ENCODE measurements at regions not wholly inside any gene's neighbourhood (a gene's known extent, or its start where the extent isn't known, plus 50 kb on each side); places are given as distances from the start of the nearest gene placed in this dataset.
"Not testable (repeated sequence)": the region's sequence is repeated elsewhere in the genome, so short reads cannot be mapped to it uniquely, and the experiment has no call there.

DNA sequence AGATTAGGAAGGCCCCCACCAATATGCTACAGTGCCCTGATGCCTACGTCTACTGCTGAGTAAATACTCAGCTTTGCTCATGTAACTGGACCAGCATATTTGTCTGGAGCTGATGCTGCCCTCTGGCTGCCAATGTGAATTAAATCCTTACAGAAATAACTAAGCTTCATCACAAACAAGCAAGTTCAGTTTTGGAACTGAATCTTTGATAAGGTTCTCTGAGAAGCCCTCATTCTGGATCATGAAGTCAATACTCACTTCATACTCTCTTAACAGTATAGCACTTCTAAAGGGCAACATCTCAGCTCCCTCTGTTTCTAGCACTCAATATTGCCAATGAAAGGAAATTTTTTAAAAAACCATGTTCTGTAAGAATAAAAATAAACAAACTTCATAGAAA lies 246.7 kb downstream of the ETV1 start:
- peak; percentile 9 for DNase-seq

DNA sequence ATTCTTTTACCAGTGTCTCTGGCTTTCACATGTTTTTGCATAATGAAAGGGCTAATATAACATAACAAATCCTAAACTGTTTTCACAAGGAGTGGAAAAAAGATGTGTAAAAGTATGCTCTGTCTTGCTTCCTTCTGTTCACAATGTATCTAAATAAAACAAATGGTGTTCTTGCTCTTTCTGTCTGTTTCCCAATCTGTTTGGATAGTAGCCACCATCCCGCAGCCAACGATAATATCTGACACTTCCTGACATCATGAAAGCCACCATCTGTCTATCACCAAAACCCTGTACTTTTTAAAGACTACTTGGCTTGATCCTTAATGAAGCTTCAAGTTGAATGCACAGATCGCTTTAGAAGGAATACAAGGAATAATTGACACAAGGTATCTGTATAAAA lies 246.2 kb downstream of the ETV1 start:
- DNase-seq: no peak

DNA sequence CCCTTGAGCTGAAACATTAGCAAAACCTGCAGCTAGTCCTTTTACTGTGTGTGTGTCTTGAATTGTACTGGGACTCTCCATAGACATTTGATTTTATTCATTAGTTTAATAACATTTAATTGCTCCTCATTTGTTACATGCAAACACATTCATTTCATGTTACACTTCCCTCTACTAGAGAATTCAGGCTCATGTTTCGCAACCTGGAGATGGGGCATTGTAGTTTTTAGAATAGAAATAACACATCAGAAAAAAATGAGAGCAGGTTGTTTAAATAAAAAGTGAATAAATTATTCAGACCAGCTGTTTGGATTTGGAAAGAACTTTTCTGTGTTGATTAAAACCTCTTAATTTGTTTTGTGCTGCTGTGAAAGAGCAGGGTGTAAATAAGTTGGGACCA lies 243.9 kb downstream of the ETV1 start:
- no peak for DNase-seq

DNA sequence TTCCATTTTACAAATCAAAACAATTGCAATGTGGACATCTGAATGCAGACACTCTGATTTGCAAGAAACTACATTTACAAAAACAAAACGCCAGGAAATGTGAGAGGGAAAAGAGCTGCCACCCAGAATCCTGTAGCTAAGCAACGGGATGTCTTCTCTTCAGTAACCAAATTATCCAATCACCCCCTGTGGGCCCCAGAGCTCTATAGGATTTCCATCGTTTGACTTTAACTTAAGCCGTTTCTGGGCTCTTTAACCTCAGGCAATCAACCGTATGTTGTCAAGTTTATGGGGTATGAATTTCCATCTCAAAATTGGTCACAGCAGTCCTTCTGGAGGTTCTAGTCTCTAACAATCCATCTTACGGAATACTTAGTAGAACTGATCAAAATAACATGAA lies 240.5 kb downstream of the ETV1 start:
- no peak for DNase-seq

DNA sequence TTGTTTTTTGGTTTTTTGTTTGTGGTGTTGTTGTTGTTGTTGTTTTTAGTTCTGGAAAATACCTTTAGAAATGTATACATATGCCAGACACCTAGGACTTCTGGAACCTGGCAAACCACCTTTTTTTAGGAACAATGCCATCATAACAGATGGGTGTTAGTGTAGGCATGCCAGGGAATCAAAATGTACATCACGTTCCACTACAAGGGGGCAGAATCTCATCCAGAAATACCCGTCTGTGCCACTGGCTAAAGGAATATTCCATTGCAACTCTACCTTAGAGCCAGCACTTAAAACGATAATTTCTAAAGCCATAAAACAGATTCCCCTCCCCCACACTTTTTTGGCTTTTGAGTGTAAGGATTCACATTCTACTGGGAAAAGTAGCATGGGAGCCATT lies 239.8 kb downstream of the ETV1 start:
- no peak for DNase-seq

DNA sequence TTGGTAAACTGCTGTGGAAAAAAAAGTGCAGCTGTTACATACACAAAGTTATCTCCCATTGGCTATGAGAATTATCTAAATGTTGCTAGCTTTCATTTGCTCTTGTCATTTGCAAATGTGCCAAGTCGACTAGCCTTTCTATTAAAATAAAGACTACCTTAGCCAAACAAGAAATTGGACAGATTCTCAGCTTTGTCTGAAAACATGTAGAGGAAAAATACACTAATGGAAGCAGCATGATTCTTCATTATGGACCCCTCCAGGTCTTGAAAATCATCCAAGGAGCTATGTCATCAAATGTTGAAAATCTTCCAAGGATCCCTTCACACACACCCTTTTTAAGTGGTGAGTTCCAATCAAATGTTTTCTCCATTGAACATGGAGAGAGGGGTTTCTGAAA lies 237.7 kb downstream of the ETV1 start:
- no peak for DNase-seq

DNA sequence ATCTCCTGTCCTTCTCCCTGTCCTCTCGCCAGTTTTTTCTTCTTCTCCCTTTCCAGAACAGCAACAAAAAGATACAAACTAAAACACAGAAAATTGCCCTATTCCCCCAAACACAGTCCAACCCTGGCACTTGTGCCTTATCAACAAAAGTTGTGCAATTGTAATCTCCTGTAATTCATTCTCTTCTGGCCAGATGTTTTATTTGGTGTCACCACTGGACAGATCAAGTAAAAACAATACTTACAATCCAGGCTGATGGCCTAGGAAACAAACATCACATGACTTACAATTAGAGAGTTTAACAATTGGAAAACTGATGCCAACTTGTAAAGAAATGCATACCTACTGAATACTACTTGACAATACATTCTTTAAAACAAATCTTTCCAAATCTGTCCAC lies 231.6 kb downstream of the ETV1 start:
- no peak for DNase-seq

DNA sequence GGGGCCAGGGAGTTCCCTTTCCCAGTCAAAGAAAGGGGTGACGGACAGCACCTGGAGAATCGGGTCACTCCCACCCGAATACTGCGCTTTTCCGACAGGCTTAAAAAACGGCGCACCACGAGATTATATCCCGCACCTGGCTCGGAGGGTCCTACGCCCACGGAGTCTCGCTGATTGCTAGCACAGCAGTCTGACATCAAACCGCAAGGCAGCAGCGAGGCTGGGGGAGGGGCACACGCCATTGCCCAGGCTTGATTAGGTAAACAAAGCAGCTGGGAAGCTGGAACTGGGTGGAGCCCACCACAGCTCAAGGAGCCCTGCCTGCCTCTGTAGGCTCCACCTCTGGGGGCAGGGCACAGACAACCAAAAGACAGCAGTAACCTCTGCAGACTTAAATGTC lies 223.6 kb downstream of the ETV1 start:
- DNase-seq: not testable (repeated sequence)

DNA sequence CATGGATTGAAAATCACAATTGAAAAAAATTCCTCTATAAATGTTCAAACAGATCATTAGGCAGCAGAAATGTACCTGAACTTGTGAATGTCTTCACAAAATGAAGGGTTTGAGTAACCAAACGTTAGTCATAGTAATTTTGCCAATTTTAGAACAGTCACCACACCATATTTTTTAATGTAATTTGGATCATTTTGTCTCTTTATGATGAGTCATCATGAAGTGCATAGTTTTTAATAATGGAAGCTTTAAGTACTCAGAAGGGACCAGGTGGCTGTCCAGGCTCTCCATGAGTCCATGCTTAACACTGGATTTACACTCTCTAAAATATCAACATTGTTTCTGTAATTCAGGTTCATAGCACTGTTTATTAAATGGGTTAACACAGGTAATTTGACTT lies 219.2 kb downstream of the ETV1 start:
- DNase-seq: no peak

DNA sequence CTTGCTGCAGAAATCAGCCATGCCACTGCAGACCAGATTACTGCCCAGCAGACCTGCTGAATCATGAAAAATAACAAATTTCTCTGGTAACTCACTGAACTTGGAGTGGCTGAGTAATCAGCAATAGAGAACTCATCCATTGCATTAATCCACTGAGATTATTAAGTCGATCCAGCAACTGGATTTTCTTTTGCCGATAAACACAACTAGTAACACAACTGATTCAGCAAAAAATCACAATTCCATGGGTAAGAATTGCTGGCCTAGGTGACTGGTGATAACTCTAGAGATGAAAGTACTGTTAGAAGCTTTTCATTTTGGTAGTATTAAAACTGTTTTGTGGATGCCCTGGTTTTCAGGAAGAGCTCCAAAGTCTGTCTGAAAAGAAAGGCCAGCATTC lies 214.5 kb downstream of the ETV1 start:
- DNase-seq: no peak

DNA sequence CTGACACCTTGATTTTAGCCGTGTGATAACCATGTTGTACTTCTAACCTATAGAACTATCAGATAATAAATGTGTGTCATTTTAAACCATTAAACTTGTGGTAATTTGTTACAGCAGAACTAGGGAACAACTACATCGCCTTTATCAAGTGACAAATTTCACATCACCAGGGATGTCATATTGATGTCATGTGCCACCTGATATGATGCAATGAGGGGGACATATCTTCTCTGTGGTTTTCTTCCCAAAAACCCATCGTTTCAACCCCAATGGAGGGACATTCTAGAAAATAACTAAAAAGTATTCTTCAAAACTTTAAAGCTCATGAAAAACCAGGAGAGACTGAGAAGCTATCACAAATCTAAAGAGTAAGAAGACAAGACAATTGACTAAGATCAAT lies 212.2 kb downstream of the ETV1 start:
- DNase-seq: no peak

DNA sequence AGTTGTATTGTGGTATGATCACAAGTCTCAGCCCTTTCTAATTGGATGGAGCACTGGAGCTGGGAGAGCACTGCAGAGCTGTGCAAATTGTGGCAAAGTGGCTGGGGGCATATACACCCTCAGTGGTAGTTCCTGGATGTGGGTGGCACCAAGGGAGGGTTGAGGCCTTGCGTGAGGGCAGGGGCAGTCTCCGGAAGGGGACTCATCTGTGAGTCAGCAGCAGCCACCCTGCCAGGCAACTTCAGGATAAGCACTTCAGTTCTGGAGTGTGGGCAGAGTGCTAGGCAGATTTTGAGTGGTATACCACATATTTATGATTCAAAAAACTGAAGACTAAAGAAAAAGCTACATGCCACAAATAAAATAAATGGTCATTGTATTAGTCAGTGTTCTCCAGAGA lies 210.5 kb downstream of the ETV1 start:
- DNase-seq: no peak

DNA sequence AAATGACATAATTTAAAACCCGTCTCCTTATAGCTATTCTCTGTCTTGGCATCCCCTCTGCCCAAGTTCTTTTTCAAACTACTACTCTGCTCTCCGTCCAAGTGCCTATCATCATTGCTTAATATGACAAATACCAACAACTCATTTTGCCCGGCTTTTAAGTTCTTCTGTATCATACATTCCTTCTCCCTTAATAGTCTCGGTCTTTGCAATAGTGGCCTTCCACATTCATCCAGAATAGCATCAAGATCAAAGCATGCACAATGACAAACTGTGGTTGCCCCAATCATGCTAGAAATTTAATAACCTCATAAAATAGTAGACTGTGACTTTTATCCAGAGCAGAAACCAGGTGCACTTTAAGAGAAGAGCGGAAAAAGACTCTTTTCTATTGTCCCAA lies 198.9 kb downstream of the ETV1 start:
- no peak for DNase-seq

DNA sequence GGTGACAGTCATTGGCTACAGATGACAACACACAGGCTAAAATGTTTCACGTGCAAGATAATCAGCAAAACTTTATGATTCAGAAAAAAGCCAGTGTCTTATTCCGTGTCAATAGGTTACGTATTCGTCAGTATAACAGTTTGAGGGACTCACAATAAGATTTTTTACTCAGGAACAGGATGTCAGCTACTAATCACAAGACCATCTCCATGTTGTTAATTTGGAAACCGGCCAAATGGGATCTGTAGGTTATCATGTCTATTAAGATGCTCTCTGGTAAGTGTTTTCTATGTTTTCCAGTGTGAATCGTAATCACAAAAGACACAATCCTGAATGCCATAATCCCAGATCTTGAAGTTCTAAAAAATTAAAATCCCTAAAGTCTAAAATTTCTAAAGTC lies 197.3 kb downstream of the ETV1 start:
- DNase-seq: no peak

DNA sequence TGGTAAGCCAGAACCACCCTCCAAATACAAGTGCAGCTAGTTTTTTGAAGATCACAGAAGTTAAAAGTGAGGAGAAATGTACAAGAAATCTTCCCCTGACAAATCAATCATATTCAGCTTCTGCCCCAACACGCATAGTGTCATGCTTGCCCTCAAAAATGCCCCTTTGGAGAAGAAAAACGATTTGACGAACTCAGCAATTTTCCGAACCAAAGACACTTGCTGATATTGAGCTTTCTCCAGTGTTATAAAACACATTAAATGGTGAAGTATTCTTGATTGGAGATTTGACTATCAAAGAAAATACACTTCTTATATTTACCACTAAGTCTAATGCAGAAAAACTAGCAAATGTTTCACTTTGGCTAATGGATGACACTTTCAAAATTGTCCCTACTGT lies 195.5 kb downstream of the ETV1 start:
- no peak for DNase-seq

DNA sequence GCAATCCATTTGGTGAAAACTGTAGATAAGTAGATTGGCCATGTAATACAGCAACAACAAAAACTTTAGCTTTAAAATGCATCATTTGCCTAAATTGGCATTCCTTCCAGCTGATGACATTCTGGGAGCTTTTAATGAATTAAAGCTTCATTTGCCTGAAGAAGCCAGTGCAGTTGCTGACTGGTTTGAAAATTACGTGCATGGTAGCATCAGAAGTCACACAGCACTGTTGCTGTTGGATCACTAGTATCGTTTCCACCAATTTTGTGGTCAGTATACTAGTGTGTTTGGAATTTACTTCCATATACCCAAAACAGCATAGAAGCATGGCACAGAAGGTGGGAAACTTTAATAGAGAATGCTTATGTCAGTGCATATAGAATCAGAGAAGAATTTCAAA lies 194.9 kb downstream of the ETV1 start:
- no peak for DNase-seq

DNA sequence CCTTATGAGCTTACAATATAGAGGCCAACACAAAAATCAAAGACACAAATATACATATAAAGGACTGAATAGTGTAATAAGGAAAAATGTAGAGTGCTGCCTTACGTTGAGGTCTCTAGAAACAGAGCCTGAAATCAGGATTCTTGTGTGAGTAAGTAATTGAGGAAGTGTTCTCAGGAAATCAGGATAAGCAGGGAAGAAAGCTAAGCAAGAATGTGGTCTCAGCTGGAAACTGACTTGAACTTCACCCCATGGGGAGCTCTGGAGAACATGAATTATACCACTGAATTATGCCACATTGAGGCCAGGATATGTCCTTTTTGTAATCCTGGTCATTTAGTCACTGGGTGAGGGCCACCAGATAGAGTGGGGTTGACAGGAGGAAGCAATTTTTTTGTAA lies 191.9 kb downstream of the ETV1 start:
- no peak for DNase-seq

DNA sequence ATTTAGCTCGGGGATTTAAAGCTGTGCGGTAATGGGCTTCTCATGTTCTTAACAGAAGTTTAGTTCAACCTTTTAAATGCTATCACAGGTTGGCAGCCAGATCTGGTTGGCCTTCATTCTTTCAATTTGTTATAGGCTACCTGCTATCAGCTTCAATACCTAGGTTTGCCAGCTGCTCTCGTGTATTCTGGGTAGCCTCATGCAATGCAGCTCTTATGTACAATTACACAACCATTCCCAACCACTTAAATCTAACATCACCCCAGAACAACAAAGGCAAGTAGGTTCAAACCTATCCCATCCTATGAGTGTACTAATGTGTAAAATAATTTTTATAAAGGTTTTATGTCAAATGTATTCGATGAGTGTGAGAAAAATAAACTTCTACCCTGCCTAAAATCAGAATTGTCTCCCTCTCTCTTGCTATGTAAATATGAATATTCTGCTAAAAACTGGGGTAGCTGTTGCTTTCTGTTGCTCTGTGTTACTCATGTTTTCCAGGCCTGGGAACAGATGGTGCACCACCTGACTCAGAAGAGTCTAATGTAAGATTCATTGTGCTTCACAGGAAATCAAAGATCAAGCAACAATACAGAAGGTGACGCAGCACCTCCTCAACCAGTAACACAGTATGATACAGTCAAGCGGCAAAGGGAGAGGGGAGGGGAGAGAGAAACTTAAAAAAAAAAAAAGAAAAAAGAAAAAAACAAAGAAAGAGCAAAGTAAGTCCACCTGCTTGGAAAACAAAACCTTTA lies 188.6 kb downstream of the ETV1 start:
- peak; percentile 8 for DNase-seq

DNA sequence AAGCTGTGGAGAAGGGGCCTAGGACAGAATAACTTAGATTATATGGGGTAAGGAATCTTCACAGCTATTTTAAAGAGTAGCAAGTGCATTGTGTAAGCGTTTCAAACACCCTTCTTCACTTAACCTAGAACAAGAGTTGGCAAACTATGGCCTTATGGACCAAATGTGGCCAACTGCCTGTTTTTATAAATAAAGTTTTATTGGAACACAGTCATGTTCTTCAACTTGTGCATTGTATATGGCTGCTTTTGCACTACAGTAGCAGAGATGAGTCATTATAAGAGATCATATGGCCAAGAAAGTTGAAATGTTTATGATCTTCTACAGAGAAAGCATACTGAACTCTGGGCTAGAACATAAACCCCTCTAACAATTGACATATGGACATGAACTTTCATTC lies 187.8 kb downstream of the ETV1 start:
- DNase-seq: no peak

DNA sequence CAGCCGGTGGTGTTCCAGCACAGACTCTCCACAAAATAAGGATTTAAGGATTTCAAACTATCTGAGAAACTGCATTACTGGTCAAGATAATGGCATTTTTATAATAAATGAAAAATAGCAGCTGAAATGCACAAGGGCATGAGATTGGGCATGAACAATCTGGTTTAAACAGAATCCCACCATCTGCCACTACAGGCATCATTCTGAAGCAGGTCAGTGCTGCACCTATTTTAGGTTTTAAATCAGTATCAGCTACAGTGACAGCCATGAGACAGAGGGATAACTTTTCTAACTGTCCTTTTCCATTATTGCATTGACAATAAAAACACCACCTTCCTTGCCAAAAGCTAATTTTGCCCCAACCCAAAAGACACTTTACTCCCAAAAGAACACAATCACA lies 186.8 kb downstream of the ETV1 start:
- no peak for DNase-seq

DNA sequence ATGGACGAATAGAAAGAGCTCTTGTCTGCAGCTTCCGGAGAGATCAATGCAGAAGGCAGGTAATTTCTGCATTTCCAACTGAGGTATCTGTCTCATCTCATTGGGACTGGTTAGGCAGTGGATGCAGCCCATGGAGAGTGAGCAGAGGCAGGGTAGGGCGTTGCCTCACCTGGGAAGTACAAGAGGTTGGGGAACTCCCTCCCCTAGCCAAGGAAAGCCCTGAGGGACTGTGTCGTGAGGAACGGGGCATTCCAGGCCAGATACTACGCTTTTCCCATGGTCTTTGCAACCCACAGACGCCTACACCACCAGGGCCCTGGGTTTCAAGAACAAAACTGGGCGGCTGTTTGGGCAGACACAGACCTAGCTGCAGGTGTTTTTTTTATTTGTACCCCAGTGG lies 186.3 kb downstream of the ETV1 start:
- no peak for DNase-seq

DNA sequence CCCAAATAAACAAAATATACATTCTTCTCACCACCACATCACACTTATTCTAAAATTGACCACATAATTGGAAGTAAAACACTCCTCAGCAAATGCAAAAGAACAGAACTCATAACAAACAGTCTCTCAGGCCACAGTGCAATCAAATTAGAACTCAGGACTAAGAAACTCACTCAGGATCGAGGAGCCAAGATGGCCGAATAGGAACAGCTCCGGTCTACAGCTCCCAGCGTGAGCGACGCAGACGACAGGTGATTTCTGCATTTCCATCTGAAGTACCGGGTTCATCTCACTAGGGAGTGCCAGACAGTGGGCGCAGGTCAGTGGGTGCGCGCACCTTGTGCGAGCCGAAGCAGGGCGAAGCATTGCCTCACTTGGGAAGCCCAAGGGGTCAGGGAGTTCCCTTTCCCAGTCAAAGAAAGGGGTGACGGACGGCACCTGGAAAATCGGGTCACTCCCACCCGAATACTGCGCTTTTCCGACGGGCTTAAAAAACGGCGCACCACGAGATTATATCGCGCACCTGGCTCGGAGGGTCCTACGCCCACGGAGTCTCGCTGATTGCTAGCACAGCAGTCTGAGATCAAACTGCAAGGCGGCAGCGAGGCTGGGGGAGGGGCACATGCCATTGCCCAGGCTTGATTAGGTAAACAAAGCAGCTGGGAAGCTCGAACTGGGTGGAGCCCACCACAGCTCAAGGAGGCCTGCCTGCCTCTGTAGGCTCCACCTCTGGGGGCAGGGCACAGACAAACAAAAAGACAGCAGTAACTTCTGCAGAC lies 183.2 kb downstream of the ETV1 start:
- DNase-seq: not testable (repeated sequence)

DNA sequence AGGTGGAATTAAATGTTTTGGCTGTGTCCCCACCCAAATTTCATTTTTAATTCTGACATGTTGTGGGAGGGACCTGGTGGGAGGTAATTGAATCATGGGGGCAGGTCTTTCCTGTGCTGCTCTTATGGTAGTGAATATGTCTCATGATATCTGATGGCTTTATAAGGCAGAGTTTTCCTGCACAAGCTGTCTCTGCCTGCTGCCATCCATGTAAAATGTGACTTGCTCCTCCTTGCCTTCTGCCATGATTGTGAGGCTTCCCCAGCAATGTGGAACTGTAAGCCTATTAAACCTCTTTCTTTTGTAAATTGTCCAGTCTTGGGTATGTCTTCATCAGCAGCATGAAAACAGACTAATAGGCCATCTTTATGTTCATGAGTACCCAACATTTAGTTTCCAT lies 172.2 kb downstream of the ETV1 start:
- DNase-seq: not testable (repeated sequence)

DNA sequence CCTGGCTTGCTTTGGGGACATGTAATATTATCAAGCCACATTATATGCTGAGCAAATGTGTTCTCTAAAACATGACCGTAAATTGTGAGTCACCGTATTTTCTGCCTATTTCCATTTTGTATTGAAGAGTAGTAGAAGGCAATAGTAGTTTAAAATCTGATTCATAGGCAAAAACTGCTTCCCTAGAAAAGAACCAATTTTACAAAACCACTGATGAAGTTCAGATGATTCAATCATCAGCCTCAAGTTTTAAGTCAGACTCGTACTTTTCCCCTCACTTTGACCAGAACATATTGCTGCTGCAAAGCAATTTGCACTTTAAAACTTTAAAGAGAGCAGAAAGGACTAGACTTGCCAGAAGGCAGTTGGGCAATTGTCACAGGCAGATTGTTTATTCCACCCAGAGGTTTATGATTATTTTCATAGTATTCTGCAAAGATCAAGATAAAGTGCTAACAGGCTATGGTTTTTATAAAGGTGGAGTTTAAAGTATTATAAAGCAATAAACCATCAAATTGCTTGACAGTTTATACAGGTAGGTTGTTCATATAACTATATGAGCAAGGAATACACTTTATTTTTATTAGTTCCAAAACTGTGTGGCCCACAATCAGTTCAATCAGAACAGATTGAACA lies 168.2 kb downstream of the ETV1 start:
- DNase-seq: no peak
